RWPE2 (cell line): ENCODE measurements at regions not wholly inside any gene's neighbourhood (a gene's known extent, or its start where the extent isn't known, plus 50 kb on each side); places are given as distances from the start of the nearest gene placed in this dataset.
A peak's percentile ranks its signal among the peaks of the same experiment; 100 is the strongest.

Source experiments
- ATAC-seq: fragments of 200-7000 bp; cut with Tn5 transposase; 3 replicates; pipeline ENCODE4 v1.9.1; 2021; ENCODE audit warnings: low read depth
- DNase-seq: peaks from one replicate; pipeline ENCODE4 v3.0.0-alpha.2; 2020; ENCODE audit warnings: low spot score
- H3K27ac ChIP-seq: fragments of 450-650 bp; 2 replicates; pipeline ENCODE4 v1.5.1; 2017; ENCODE audit warnings: mild to moderate bottlenecking; ENCODE audit not compliant: poor library complexity, severe bottlenecking
- H3K27me3 ChIP-seq: fragments of 250-450 bp; sonication (Bioruptor Pico); 2 replicates; pipeline ENCODE4 v1.5.1; 2021; ENCODE audit warnings: mild to moderate bottlenecking, moderate library complexity; ENCODE audit not compliant: insufficient read depth, poor library complexity, severe bottlenecking
- H3K36me3 ChIP-seq: fragments of 250-450 bp; sonication (Bioruptor Pico); 2 replicates; pipeline ENCODE4 v1.5.1; 2020; ENCODE audit warnings: low read depth, mild to moderate bottlenecking, moderate library complexity
- H3K4me1 ChIP-seq: fragments of 250-450 bp; sonication (Bioruptor Pico); 2 replicates; pipeline ENCODE4 v1.5.1; 2021; ENCODE audit warnings: mild to moderate bottlenecking, moderate library complexity; ENCODE audit not compliant: insufficient read depth, poor library complexity, severe bottlenecking
- H3K4me3 ChIP-seq: fragments of 250-450 bp; sonication (Bioruptor Pico); 2 replicates; pipeline ENCODE4 v1.5.1; 2021; ENCODE audit warnings: mild to moderate bottlenecking, moderate library complexity; ENCODE audit not compliant: severe bottlenecking
- H3K9me3 ChIP-seq: fragments of 250-450 bp; sonication (Bioruptor Pico); 2 replicates; pipeline ENCODE4 v1.5.1; 2021; ENCODE audit warnings: mild to moderate bottlenecking, moderate library complexity; ENCODE audit not compliant: severe bottlenecking
- CTCF ChIP-seq: fragments of 450-650 bp; IDR thresholded peaks from one replicate; pipeline ENCODE4 v1.5.1; 2017; ENCODE audit warnings: mild to moderate bottlenecking, moderate library complexity; ENCODE audit not compliant: poor library complexity, severe bottlenecking

GRCh38 chr10:60565492-60565891 lies 175.8 kb upstream of the ANK3 start:
- TF ChIP-seq CTCF, result no peak
- no peaks in the 10 kb centered on the region for H3K4me1 ChIP-seq
- ATAC-seq, result no peak
- no peaks in the 10 kb centered on the region for H3K36me3 ChIP-seq
- H3K27me3 ChIP-seq, result no peaks in the 10 kb centered on the region
- H3K9me3 ChIP-seq, result no peaks in the 10 kb centered on the region
- H3K27ac ChIP-seq, result no peak overlapping the region
- no peak overlapping the region for H3K4me3 ChIP-seq
- DNase-seq, result no peak

- DNase-seq (no peak), ATAC-seq (no peak)
- Histone ChIP-seq H3K27me3 (no peaks in the 10 kb centered on the region), H3K4me1 (no peaks in the 10 kb centered on the region), H3K4me3 (no peak overlapping the region), H3K36me3 (no peaks in the 10 kb centered on the region), H3K27ac (no peak overlapping the region), H3K9me3 (no peaks in the 10 kb centered on the region)
- no peak for TF ChIP-seq CTCF
Observed at GRCh38 chr10:60564475-60564874, 174.8 kb upstream of the ANK3 start.

- no peaks in the 10 kb centered on the region for H3K27me3 ChIP-seq
- no peak overlapping the region for H3K4me3 ChIP-seq
- no peak overlapping the region for H3K27ac ChIP-seq
- no peak for TF ChIP-seq CTCF
- DNase-seq (no peak), ATAC-seq (no peak)
- no peaks in the 10 kb centered on the region for H3K36me3 ChIP-seq
- H3K9me3 ChIP-seq, result no peaks in the 10 kb centered on the region
- no peaks in the 10 kb centered on the region for H3K4me1 ChIP-seq
Observed at GRCh38 chr10:60560451-60560850, 170.8 kb upstream of the ANK3 start.

- DNase-seq (no peak), ATAC-seq (no peak)
- H3K27ac ChIP-seq, result no peak overlapping the region
- peaks cover 1% of the 10 kb centered on the region for H3K9me3 ChIP-seq
- H3K36me3 ChIP-seq, result no peaks in the 10 kb centered on the region
- no peaks in the 10 kb centered on the region for H3K4me1 ChIP-seq
- H3K27me3 ChIP-seq, result no peaks in the 10 kb centered on the region
- H3K4me3 ChIP-seq, result no peak overlapping the region
- TF ChIP-seq CTCF, result no peak
Observed at GRCh38 chr10:60555700-60556099, 166.0 kb upstream of the ANK3 start.

- H3K36me3 ChIP-seq, result no peaks in the 10 kb centered on the region
- no peaks in the 10 kb centered on the region for H3K27me3 ChIP-seq
- peak; percentile 78 for TF ChIP-seq CTCF
- ATAC-seq, result peak; percentile 82
- H3K27ac ChIP-seq, result no peak overlapping the region
- DNase-seq, result no peak
- peaks cover 1% of the 10 kb centered on the region for H3K9me3 ChIP-seq
- no peak overlapping the region for H3K4me3 ChIP-seq
- H3K4me1 ChIP-seq, result no peaks in the 10 kb centered on the region
Observed at GRCh38 chr10:60549686-60550085, 160.0 kb upstream of the ANK3 start.
